Loucy (cell line): ENCODE measurements at regions not wholly inside any gene's neighbourhood (a gene's known extent, or its start where the extent isn't known, plus 50 kb on each side); places are given as distances from the start of the nearest gene placed in this dataset.

ENCODE experiments used
- H2AFZ ChIP-seq: fragments of 200-600 bp; sonication (generic); 2 replicates; pipeline ENCODE4 v1.6.0; 2016; ENCODE audit warnings: antibody characterized with exemption, mild to moderate bottlenecking, low read length, moderate library complexity
- H3F3A ChIP-seq: fragments of 200-600 bp; 2 replicates; pipeline ENCODE4 v1.6.0; 2016; ENCODE audit warnings: antibody characterized with exemption, low read depth, mild to moderate bottlenecking
- H3K27me3 ChIP-seq: fragments of 200-600 bp; sonication (generic); 2 replicates; pipeline ENCODE4 v1.6.1; 2014; ENCODE audit warnings: low read length, mild to moderate bottlenecking; ENCODE audit not compliant: insufficient read depth, poor library complexity, severe bottlenecking
- H3K36me3 ChIP-seq: fragments of 200-600 bp; sonication (generic); 2 replicates; pipeline ENCODE4 v1.6.1; 2016; ENCODE audit warnings: low read length; ENCODE audit not compliant: insufficient read depth
- H3K4me1 ChIP-seq: fragments of 200-600 bp; sonication (generic); 2 replicates; pipeline ENCODE4 v1.5.1; 2014; ENCODE audit warnings: low read length, mild to moderate bottlenecking; ENCODE audit not compliant: insufficient read depth, poor library complexity, severe bottlenecking
- H3K4me2 ChIP-seq: fragments of 200-600 bp; sonication (generic); 2 replicates; pipeline ENCODE4 v1.6.0; 2014; ENCODE audit warnings: antibody characterized with exemption, low read length, low read depth, mild to moderate bottlenecking; ENCODE audit not compliant: poor library complexity, severe bottlenecking
- H3K4me3 ChIP-seq: fragments of 200-600 bp; sonication (generic); 2 replicates; pipeline ENCODE4 v1.5.1; 2014; ENCODE audit warnings: low read length, mild to moderate bottlenecking, mixed read lengths; ENCODE audit not compliant: poor library complexity, severe bottlenecking
- H3K79me2 ChIP-seq: fragments of 200-600 bp; sonication (generic); 2 replicates; pipeline ENCODE4 v1.6.1; 2014; ENCODE audit warnings: low read length; ENCODE audit not compliant: insufficient read depth
- H3K9ac ChIP-seq: fragments of 200-600 bp; sonication (generic); 2 replicates; pipeline ENCODE4 v1.6.0; 2014; ENCODE audit warnings: mild to moderate bottlenecking, low read depth, low read length, moderate library complexity; ENCODE audit not compliant: poor library complexity, severe bottlenecking
- H3K9me2 ChIP-seq: fragments of 200-600 bp; sonication (generic); replicated peaks from 2 replicates; pipeline ENCODE4 v1.6.1; 2016; ENCODE audit warnings: low read depth, low read length, mixed read lengths
- H3K9me3 ChIP-seq: fragments of 200-600 bp; sonication (generic); 2 replicates; pipeline ENCODE4 v1.6.1; 2014; ENCODE audit warnings: mild to moderate bottlenecking, antibody characterized with exemption, low read length, low read depth; ENCODE audit not compliant: insufficient read depth
- H4K20me1 ChIP-seq: fragments of 200-600 bp; sonication (generic); 2 replicates; pipeline ENCODE4 v1.6.0; 2014; ENCODE audit warnings: antibody characterized with exemption, low read length, mild to moderate bottlenecking; ENCODE audit not compliant: insufficient read depth, poor library complexity, severe bottlenecking
- CTCF ChIP-seq: fragments of 200-600 bp; sonication (generic); conservative IDR thresholded peaks from 2 replicates; pipeline ENCODE4 v1.5.1; 2014; ENCODE audit warnings: mild to moderate bottlenecking, antibody characterized with exemption, low read length
- EZH2phosphoT487 ChIP-seq: fragments of 200-600 bp; IDR thresholded peaks from 2 replicates; pipeline ENCODE4 v1.6.1; 2018; ENCODE audit warnings: antibody characterized with exemption, mild to moderate bottlenecking, moderate library complexity, borderline replicate concordance

DNA sequence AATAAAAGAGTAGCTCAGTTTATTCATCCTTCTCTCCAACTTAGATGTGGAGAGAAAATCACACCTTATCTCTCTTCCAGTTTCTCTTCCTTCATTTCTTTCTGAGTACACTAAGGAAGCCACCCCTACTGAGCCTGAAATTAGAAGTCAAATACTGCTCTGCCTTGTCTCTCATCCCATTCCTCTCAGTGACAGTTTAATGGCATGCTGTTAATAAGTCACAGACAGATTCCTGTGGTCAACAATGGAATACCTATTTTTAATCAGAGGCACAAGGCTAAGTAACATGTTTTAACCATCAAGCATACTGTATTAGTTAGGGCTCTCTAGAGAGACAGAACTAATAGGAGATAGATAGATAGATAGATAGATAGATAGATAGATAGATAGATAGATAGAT, 253.2 kb downstream of the HTR7 start:
- TF ChIP-seq EZH2phosphoT487, result no peak
- no peak for TF ChIP-seq CTCF
- H3K4me3 ChIP-seq, result no peak overlapping the region
- H3K9ac ChIP-seq, result no peak overlapping the region
- no peaks in the 10 kb centered on the region for H3K79me2 ChIP-seq
- no peaks in the 10 kb centered on the region for H3K9me3 ChIP-seq
- no peak overlapping the region for H2AFZ ChIP-seq
- no peaks in the 10 kb centered on the region for H3K36me3 ChIP-seq
- no peaks in the 10 kb centered on the region for H4K20me1 ChIP-seq
- H3K9me2 ChIP-seq, result no peaks in the 10 kb centered on the region
- no peaks in the 10 kb centered on the region for H3K4me1 ChIP-seq
- H3F3A ChIP-seq, result no peaks in the 10 kb centered on the region
- no peak overlapping the region for H3K4me2 ChIP-seq
- no peaks in the 10 kb centered on the region for H3K27me3 ChIP-seq

- H3K9ac ChIP-seq, result no peak overlapping the region
- H3K36me3 ChIP-seq, result no peaks in the 10 kb centered on the region
- H3K9me2 ChIP-seq, result no peaks in the 10 kb centered on the region
- no peak overlapping the region for H3K4me2 ChIP-seq
- no peaks in the 10 kb centered on the region for H4K20me1 ChIP-seq
- TF ChIP-seq CTCF (no peak), EZH2phosphoT487 (no peak)
- H2AFZ ChIP-seq, result no peak overlapping the region
- H3K4me3 ChIP-seq, result no peak overlapping the region
- H3K9me3 ChIP-seq, result no peaks in the 10 kb centered on the region
- no peaks in the 10 kb centered on the region for H3K79me2 ChIP-seq
- no peaks in the 10 kb centered on the region for H3F3A ChIP-seq
- H3K27me3 ChIP-seq, result no peaks in the 10 kb centered on the region
- H3K4me1 ChIP-seq, result no peaks in the 10 kb centered on the region
These were observed 252.3 kb downstream of the HTR7 start for GRCh38 chr10:90605506-90605905.

- Histone ChIP-seq H3K4me3 (no peak overlapping the region), H3F3A (no peaks in the 10 kb centered on the region), H3K4me2 (no peak overlapping the region), H3K9me3 (no peaks in the 10 kb centered on the region), H3K36me3 (no peaks in the 10 kb centered on the region), H4K20me1 (no peaks in the 10 kb centered on the region), H2AFZ (no peak overlapping the region), H3K4me1 (no peaks in the 10 kb centered on the region), H3K9me2 (no peaks in the 10 kb centered on the region), H3K79me2 (no peaks in the 10 kb centered on the region), H3K27me3 (no peaks in the 10 kb centered on the region), H3K9ac (no peak overlapping the region)
- TF ChIP-seq EZH2phosphoT487, result no peak
- no peak for TF ChIP-seq CTCF
These were observed 245.6 kb downstream of the HTR7 start for GRCh38 chr10:90612276-90612675.
